WTC11 (cell line): ENCODE measurements at regions not wholly inside any gene's neighbourhood (a gene's known extent, or its start where the extent isn't known, plus 50 kb on each side); places are given as distances from the start of the nearest gene placed in this dataset.

Experiments
- ATAC-seq: fragments of 200-7000 bp; cut with Tn5 transposase; 2 replicates; pipeline ENCODE4 v1.10.0; 2021; ENCODE audit warnings: mild to moderate bottlenecking, moderate library complexity
- CTCF ChIA-PET: fragments of 300-600 bp; sonication (Branson Sonifier 250); formaldehyde crosslinking; loops from one replicate; lab custom pipeline; 2021; ENCODE audit warnings: antibody characterized with exemption; lab: Charles Lee
- POLR2A ChIA-PET: fragments of 350-600 bp; sonication (Branson Sonifier 250); formaldehyde crosslinking; loops from one replicate; lab custom pipeline; 2021; ENCODE audit warnings: antibody characterized with exemption; lab: Charles Lee
- DNase-seq: peaks from one replicate; pipeline ENCODE4 v3.0.0; 2021; ENCODE audit warnings: low spot score
- H3K27ac Mint-ChIP-seq: 2 replicates; pipeline ENCODE4 v1.8.0; 2021; ENCODE audit warnings: mixed read lengths
- H3K27me3 Mint-ChIP-seq: 2 replicates; pipeline ENCODE4 v1.8.0; 2021; ENCODE audit warnings: low read depth, mild to moderate bottlenecking, moderate library complexity, mixed read lengths
- H3K36me3 Mint-ChIP-seq: 2 replicates; pipeline ENCODE4 v1.8.0; 2021; ENCODE audit warnings: mixed read lengths
- H3K4me1 Mint-ChIP-seq: 2 replicates; pipeline ENCODE4 v1.8.0; 2022; ENCODE audit warnings: mixed read lengths
- H3K4me3 Mint-ChIP-seq: 2 replicates; pipeline ENCODE4 v1.8.0; 2021; ENCODE audit warnings: mild to moderate bottlenecking, moderate library complexity, mixed read lengths
- H3K9me3 Mint-ChIP-seq: 2 replicates; pipeline ENCODE4 v1.8.0; 2021; ENCODE audit warnings: mixed read lengths
- CDX4 ChIP-seq: fragments of 250-450 bp; sonication (Bioruptor Pico); IDR thresholded peaks from 2 replicates; pipeline ENCODE4 v1.9.0; 2021; ENCODE audit warnings: moderate library complexity, mild to moderate bottlenecking, inconsistent platforms, borderline replicate concordance
- E2F5 ChIP-seq: sonication (generic); formaldehyde crosslinking; IDR thresholded peaks from 2 replicates; pipeline ENCODE4 v1.8.1; 2022; ENCODE audit warnings: mild to moderate bottlenecking, moderate library complexity, missing genetic modification reagents
- EMX1 ChIP-seq: fragments of 250-450 bp; sonication (Bioruptor Pico); IDR thresholded peaks from 2 replicates; pipeline ENCODE4 v1.8.0; 2021; ENCODE audit warnings: mild to moderate bottlenecking
- FOXP1 ChIP-seq: sonication (generic); formaldehyde crosslinking; IDR thresholded peaks from 2 replicates; pipeline ENCODE4 v1.8.0; 2022; ENCODE audit warnings: missing genetic modification reagents, mild to moderate bottlenecking, moderate library complexity, borderline replicate concordance
- GTF2I ChIP-seq: fragments of 250-450 bp; sonication (Bioruptor Pico); conservative IDR thresholded peaks from 2 replicates; pipeline ENCODE4 v1.4.0; 2021; ENCODE audit warnings: mild to moderate bottlenecking
- HMGXB4 ChIP-seq: sonication (generic); formaldehyde crosslinking; IDR thresholded peaks from 2 replicates; pipeline ENCODE4 v1.8.1; 2023; ENCODE audit warnings: mild to moderate bottlenecking, moderate library complexity, missing genetic modification reagents
- MAX ChIP-seq: sonication (generic); formaldehyde crosslinking; IDR thresholded peaks from 2 replicates; pipeline ENCODE4 v1.8.0; 2022; ENCODE audit warnings: mild to moderate bottlenecking, missing genetic modification reagents
- NFYB ChIP-seq: sonication (generic); formaldehyde crosslinking; conservative IDR thresholded peaks from 2 replicates; pipeline ENCODE4 v1.8.0; 2022; ENCODE audit warnings: low read depth, missing genetic modification reagents
- PREB ChIP-seq: sonication (generic); formaldehyde crosslinking; IDR thresholded peaks from 2 replicates; pipeline ENCODE4 v1.8.1; 2022; ENCODE audit warnings: mild to moderate bottlenecking, missing genetic modification reagents, moderate library complexity, borderline replicate concordance
- PRRX2 ChIP-seq: fragments of 250-450 bp; sonication (Bioruptor Pico); IDR thresholded peaks from 2 replicates; pipeline ENCODE4 v1.8.0; 2021; ENCODE audit warnings: mild to moderate bottlenecking
- SP1 ChIP-seq: sonication (generic); formaldehyde crosslinking; conservative IDR thresholded peaks from 2 replicates; pipeline ENCODE4 v1.8.1; 2022; ENCODE audit warnings: missing genetic modification reagents
- STAT6 ChIP-seq: sonication (generic); formaldehyde crosslinking; conservative IDR thresholded peaks from 2 replicates; pipeline ENCODE4 v1.8.1; 2023; ENCODE audit warnings: mild to moderate bottlenecking, low read depth, missing genetic modification reagents, moderate library complexity
- USF2 ChIP-seq: sonication (generic); formaldehyde crosslinking; IDR thresholded peaks from 2 replicates; pipeline ENCODE4 v1.8.1; 2023; ENCODE audit warnings: mild to moderate bottlenecking, missing genetic modification reagents, moderate library complexity
- ZNF121 ChIP-seq: sonication (generic); formaldehyde crosslinking; IDR thresholded peaks from 2 replicates; pipeline ENCODE4 v1.8.0; 2023; ENCODE audit warnings: missing genetic modification reagents
- ZNF138 ChIP-seq: sonication (generic); formaldehyde crosslinking; conservative IDR thresholded peaks from 2 replicates; pipeline ENCODE4 v1.8.1; 2022; ENCODE audit warnings: mild to moderate bottlenecking, moderate library complexity, missing genetic modification reagents
- ZNF219 ChIP-seq: sonication (generic); formaldehyde crosslinking; IDR thresholded peaks from 2 replicates; pipeline ENCODE4 v1.8.0; 2023; ENCODE audit warnings: missing genetic modification reagents, mild to moderate bottlenecking, borderline replicate concordance
- ZNF263 ChIP-seq: sonication (generic); formaldehyde crosslinking; IDR thresholded peaks from 2 replicates; pipeline ENCODE4 v1.8.1; 2022; ENCODE audit warnings: low read depth, mild to moderate bottlenecking, moderate library complexity, missing genetic modification reagents
- ZNF416 ChIP-seq: fragments of 250-450 bp; sonication (Bioruptor Pico); IDR thresholded peaks from 2 replicates; pipeline ENCODE4 v1.9.0; 2021; ENCODE audit warnings: mild to moderate bottlenecking, inconsistent platforms
- ZNF425 ChIP-seq: fragments of 250-450 bp; sonication (Bioruptor Pico); conservative IDR thresholded peaks from 2 replicates; pipeline ENCODE4 v1.9.0; 2021; ENCODE audit warnings: mild to moderate bottlenecking
- ZNF532 ChIP-seq: fragments of 250-450 bp; sonication (Bioruptor Pico); IDR thresholded peaks from 2 replicates; pipeline ENCODE4 v1.9.0; 2021; ENCODE audit warnings: mild to moderate bottlenecking, borderline replicate concordance
- ZNF671 ChIP-seq: fragments of 250-450 bp; sonication (Bioruptor Pico); IDR thresholded peaks from 2 replicates; pipeline ENCODE4 v1.8.0; 2021; ENCODE audit warnings: mild to moderate bottlenecking

- POLR2A ChIA-PET = no interaction called here
- ATAC-seq (no peak), DNase-seq (no peak)
- no peak overlapping the region for H3K4me3 Mint-ChIP-seq
- peaks cover 8% of the 10 kb centered on the region for H3K4me1 Mint-ChIP-seq
- H3K36me3 Mint-ChIP-seq = no peaks in the 10 kb centered on the region
- no peak for TF ChIP-seq PREB (CRISPR knock-in tag)
- TF ChIP-seq USF2 (CRISPR knock-in tag) = no peak
- no peak for TF ChIP-seq ZNF121 (CRISPR knock-in tag)
- TF ChIP-seq STAT6 = no peak
- no peak for TF ChIP-seq ZNF532
- TF ChIP-seq SP1 = no peak
- TF ChIP-seq ZNF138 (CRISPR knock-in tag) = no peak
- no peak for TF ChIP-seq MAX (CRISPR knock-in tag)
- TF ChIP-seq ZNF263 (CRISPR knock-in tag) = no peak
- TF ChIP-seq CDX4 (CRISPR knock-in tag) = no peak
- no peak for TF ChIP-seq ZNF416
- CTCF ChIA-PET = interaction anchor here (0.7 kb wide), 1 partner anchor 254 kb away, joined by 3 read pairs; no protein-coding TSS in a partner anchor
- peaks cover 5% of the 10 kb centered on the region; the same call in 1 of the 2 replicates for H3K9me3 Mint-ChIP-seq
- H3K27me3 Mint-ChIP-seq = no peaks in the 10 kb centered on the region
- H3K27ac Mint-ChIP-seq = no peak overlapping the region
Measured at GRCh38 chr11:21877151-21877550, 315.7 kb upstream of the ANO5 start.

GRCh38 chr11:21883354-21883753, 309.5 kb upstream of the ANO5 start:
- POLR2A ChIA-PET = no interaction called here
- no peaks in the 10 kb centered on the region for H3K36me3 Mint-ChIP-seq
- CTCF ChIA-PET = no interaction called here
- ATAC-seq (no peak), DNase-seq (no peak)
- no peak overlapping the region for H3K27ac Mint-ChIP-seq
- no peaks in the 10 kb centered on the region for H3K4me1 Mint-ChIP-seq
- no peaks in the 10 kb centered on the region for H3K27me3 Mint-ChIP-seq
- no peak overlapping the region for H3K4me3 Mint-ChIP-seq
- H3K9me3 Mint-ChIP-seq = peaks cover 5% of the 10 kb centered on the region; the same call in 1 of the 2 replicates
- no peak for TF ChIP-seq E2F5 (CRISPR knock-in tag)
- no peak for TF ChIP-seq EMX1 (CRISPR knock-in tag)
- TF ChIP-seq ZNF425 (CRISPR knock-in tag) = no peak
- TF ChIP-seq ZNF671 = no peak
- no peak for TF ChIP-seq GTF2I (CRISPR knock-in tag)
- no peak for TF ChIP-seq HMGXB4
- no peak for TF ChIP-seq PRRX2
- TF ChIP-seq ZNF219 = no peak
- TF ChIP-seq ZNF416 = no peak
- TF ChIP-seq FOXP1 = no peak
- TF ChIP-seq NFYB = no peak
